ENCODE measurements at regions not wholly inside any gene's neighbourhood (a gene's known extent, or its start where the extent isn't known, plus 50 kb on each side); places are given as distances from the start of the nearest gene placed in this dataset.

- TF ChIP-seq, protein P1, sequence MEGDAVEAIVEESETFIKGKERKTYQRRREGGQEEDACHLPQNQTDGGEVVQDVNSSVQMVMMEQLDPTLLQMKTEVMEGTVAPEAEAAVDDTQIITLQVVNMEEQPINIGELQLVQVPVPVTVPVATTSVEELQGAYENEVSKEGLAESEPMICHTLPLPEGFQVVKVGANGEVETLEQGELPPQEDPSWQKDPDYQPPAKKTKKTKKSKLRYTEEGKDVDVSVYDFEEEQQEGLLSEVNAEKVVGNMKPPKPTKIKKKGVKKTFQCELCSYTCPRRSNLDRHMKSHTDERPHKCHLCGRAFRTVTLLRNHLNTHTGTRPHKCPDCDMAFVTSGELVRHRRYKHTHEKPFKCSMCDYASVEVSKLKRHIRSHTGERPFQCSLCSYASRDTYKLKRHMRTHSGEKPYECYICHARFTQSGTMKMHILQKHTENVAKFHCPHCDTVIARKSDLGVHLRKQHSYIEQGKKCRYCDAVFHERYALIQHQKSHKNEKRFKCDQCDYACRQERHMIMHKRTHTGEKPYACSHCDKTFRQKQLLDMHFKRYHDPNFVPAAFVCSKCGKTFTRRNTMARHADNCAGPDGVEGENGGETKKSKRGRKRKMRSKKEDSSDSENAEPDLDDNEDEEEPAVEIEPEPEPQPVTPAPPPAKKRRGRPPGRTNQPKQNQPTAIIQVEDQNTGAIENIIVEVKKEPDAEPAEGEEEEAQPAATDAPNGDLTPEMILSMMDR (IDR thresholded peaks at IDR 0.05) = no peak
- TF ChIP-seq EZH2 (IDR thresholded peaks at IDR 0.05; ENCODE audit: borderline replicate concordance, insufficient read depth, low read depth, low read length, poor library complexity, severe bottlenecking) = no peak
Measured at GRCh38 chr9:120043448-120043847, 536.5 kb downstream of the CDK5RAP2 start.
